Activated CD8-positive, alpha-beta memory T cell treated with anti-CD3 and anti-CD28 coated beads, Interleukin-2, amount 10 ng/mL, durations not matched to agents 7 days and 5 days (primary cell): ENCODE measurements at regions not wholly inside any gene's neighbourhood (a gene's known extent, or its start where the extent isn't known, plus 50 kb on each side); places are given as distances from the start of the nearest gene placed in this dataset.

Experiments used
- ATAC-seq: fragments of 150-1000 bp; cut with Tn5 transposase; one replicate; pipeline ENCODE4 v1.10.0; 2021; ENCODE audit warnings: moderate library complexity
- CTCF ChIA-PET: fragments of 350-600 bp; sonication (Branson Sonifier 250); formaldehyde crosslinking; loops from one replicate; lab custom pipeline; 2021; ENCODE audit warnings: antibody characterized with exemption; lab: Charles Lee
- DNase-seq: peaks from one replicate; pipeline ENCODE4 v3.0.0-alpha.2; 2020
- H3K27ac Mint-ChIP-seq: one replicate; pipeline ENCODE4 v1.8.0; 2021; ENCODE audit warnings: mild to moderate bottlenecking, mixed read lengths
- H3K27me3 Mint-ChIP-seq: one replicate; pipeline ENCODE4 v1.8.0; 2021; ENCODE audit warnings: mixed read lengths
- H3K36me3 Mint-ChIP-seq: one replicate; pipeline ENCODE4 v1.8.0; 2021; ENCODE audit warnings: mild to moderate bottlenecking, mixed read lengths
- H3K4me1 Mint-ChIP-seq: one replicate; pipeline ENCODE4 v1.8.0; 2021; ENCODE audit warnings: mixed read lengths
- H3K4me3 Mint-ChIP-seq: one replicate; pipeline ENCODE4 v1.8.0; 2021; ENCODE audit warnings: mild to moderate bottlenecking, moderate library complexity, mixed read lengths
- H3K9me3 Mint-ChIP-seq: one replicate; pipeline ENCODE4 v1.8.0; 2022; ENCODE audit warnings: low read depth, mixed read lengths

DNA sequence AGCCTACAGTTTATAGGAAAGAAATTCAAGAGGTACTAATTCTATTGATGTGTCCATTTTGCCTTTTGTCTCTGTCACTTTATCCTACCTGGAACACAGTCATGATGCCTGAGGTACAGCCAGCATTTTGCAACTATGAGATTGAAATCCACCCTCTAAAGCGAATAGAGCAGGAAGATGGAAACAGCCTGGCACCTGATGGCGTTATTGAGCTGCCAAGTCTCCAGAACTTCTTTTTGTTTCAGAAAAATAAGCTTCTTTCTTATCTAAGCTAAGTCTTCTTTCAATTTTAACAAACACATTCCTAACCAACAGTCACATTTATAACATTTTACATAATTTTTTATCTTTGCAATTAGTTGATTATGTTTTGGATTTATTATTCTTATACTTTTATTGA lies 182.1 kb downstream of the PAWR start:
- Mint-ChIP-seq H3K27ac (no peak overlapping the region), H3K4me3 (no peak overlapping the region), H3K9me3 (no peaks in the 10 kb centered on the region), H3K36me3 (no peaks in the 10 kb centered on the region), H3K27me3 (no peaks in the 10 kb centered on the region), H3K4me1 (no peaks in the 10 kb centered on the region)
- ATAC-seq = no peak
- CTCF ChIA-PET = no interaction called here
- DNase-seq = no peak
